Activated CD8-positive, alpha-beta memory T cell treated with anti-CD3 and anti-CD28 coated beads, Interleukin-2, amount 50 U/mL, for 48 hours (primary cell): ENCODE measurements at regions not wholly inside any gene's neighbourhood (a gene's known extent, or its start where the extent isn't known, plus 50 kb on each side); places are given as distances from the start of the nearest gene placed in this dataset.

Experiments
- DNase-seq: peaks from one replicate; pipeline ENCODE4 v3.0.0-alpha.2; 2020

- no peak for DNase-seq
These were observed 286.6 kb downstream of the COG6 start for GRCh38 chr13:39941911-39942551.

GRCh38 chr13:39942552-39943273 lies 287.3 kb downstream of the COG6 start:
- peak; percentile 80 for DNase-seq

DNA sequence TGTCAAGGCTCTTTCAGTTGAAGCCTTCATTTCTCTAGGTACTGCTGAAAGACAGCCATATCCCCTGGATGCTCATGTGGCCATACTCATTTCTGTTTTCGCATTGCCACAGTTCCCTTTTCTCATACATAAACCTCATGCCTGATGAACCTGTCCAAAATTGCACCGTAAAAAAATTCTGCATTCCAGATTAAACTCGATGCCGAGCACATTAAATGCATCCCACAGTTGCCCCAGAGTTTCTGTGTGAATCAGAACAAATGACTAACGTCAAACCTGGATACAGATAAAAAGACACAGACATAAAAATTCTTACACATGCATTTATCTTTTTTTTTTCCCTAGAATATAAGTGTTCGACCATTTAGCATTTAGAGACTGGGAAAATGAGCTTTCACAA lies 288.2 kb downstream of the COG6 start:
- no peak for DNase-seq

- no peak for DNase-seq
These were observed 289.8 kb downstream of the COG6 start for GRCh38 chr13:39945226-39945625.

DNA sequence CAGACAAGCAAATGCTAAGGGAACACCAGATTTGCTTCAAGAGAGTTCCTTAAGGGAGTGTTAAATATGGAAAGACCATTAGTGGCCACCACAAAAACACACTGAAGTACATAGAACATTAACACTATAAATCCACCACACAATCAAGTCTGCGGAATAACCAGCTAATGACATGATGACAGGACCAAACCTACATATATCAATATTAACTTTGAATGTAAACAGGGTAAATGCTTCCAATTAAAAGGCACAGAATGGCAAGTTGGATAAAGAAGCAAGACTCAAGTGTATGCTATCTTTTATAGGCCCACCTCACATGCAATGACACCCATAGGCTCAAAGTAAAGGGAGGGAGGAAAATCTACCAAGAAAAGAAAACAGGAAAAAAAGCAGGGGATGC lies 291.3 kb downstream of the COG6 start:
- DNase-seq, result no peak

DNA sequence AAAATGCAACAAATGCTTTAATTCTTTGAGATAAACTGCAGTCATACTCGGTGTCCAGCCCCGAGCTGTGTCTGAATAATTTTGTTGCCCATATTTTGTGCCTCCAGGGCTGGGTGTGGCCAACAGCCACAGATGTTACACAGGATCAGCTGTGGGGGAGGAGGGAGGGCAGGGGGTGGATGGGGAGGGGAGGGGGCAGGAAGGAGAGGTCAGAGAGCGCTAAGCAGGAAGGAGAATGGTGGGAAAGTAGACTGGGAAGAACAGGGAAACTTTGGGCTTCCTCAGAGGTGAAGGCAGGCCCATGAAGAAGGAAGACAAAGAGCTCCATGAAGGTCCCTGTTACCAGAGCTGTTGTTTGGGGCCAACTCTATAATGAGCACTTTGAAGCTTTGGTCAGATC lies 295.8 kb downstream of the COG6 start:
- no peak for DNase-seq

DNA sequence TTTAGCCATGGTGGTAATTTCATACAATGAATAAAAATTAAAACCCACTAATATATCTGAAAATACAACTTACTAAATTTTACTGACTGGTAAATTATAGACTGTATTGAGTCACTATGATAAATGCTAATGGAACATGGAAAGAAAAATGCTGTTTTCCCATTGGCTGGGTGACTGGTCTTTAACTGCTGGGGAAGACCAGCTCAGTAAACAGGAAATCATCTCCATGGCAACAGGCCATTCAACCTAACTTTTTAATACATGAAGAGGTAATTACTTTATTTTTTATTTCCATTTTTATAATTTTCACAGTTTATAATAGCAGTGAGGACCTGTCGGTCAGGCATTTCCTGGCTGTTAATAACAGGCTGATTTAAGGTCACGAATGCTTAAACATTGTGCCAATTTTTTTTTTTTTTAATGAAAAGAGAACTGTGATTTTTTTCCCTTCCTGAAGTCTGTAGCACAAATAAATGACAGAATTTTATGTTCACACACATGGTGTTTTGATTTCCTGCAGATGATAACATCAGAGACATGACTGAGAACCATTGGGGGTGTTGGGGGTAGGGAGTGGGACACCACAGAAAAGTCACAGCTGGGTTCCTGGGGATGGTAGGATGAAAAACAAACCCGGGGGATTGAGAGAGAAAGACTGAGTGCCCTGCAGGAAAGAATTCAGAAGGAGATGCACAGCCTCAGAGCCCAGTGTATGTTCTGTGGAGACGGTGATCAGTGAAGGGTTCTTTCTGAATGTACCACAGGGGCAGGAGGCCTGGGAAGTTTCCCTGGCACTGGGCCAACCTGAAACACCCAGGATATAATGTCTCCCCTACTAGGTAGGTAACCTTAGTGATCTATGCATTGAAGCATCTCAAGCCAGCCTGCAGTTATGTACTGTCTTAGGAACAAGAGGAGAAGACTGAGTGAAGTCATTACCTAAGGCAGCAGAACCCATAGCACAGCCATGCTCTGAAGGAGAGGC lies 297.1 kb downstream of the COG6 start:
- DNase-seq, result no peak

- no peak for DNase-seq
These were observed 299.0 kb downstream of the COG6 start for GRCh38 chr13:39954476-39954875.

- DNase-seq, result no peak
These were observed 300.1 kb downstream of the COG6 start for GRCh38 chr13:39955560-39955959.

DNA sequence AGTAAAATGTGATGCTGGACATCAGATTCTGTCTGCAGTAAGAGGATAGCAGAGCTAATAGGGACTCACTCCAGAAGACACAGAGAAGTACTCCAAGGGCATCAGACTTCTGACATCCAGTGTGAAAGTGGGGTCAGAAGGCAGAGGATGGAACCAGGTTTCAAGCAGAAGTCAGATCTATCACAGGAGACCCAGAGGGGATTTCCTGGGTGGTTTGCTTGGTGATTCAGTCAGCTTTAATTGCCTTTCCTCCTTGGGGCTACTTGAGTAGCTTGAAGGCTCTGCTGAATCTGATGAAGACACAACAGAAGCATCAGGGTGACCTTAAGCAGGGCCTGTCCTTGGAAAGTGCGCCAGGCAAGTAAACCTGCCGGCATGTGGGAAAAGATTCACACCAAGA lies 300.6 kb downstream of the COG6 start:
- DNase-seq, result no peak

- no peak for DNase-seq
These were observed 302.6 kb downstream of the COG6 start for GRCh38 chr13:39957868-39958677.

DNA sequence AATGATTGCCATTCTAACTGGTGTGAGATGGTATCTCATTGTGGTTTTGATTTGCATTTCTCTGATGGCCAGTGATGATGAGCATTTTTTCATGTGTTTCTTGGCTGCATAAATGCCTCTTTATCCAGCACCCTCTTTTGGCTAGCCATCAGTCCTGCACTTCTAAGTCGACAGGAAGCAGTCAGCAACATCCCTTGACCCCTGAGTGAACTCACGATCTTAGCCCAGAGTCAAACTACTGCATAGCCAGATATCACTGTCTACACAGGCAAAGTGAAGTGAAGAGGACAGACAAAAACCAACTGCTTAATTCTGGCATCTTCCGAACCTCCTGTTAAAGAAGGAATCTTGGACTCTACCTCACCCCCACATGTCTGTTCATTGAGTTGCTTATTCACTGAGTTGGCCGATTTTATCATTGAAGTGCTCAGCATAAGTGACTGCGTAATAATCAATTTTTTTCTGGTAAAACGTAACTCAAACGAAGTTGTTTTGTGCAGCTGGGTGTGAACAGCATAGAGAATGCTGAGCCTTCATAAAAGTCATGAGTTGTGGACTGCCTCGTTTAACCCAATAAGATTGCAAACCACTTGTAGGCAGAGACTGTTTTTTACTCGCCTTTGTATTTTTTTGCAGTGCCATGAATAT lies 304.2 kb downstream of the COG6 start:
- DNase-seq, result no peak

- DNase-seq, result no peak
These were observed 304.7 kb downstream of the COG6 start for GRCh38 chr13:39960191-39960590.

- DNase-seq, result no peak
These were observed 305.6 kb downstream of the COG6 start for GRCh38 chr13:39961036-39961435.

DNA sequence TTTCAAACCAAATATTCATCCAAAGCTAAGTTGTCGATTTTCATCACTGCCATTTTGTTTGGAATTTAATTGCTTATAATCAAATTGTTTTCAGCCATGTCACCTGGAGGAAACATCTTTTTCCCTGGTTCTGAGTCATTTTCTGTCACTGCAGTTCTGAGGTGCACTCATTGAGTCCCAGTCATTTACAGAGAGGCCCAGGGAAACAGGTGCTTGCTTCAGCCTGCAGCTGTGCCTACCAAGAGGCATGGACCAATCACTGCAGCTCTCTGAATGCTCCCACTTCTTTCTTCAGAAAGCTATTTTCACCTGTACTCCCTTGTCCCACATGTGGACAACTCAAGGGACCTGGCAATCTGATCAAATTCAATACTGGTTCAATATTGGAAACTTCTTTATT lies 308.1 kb downstream of the COG6 start:
- DNase-seq, result no peak

- DNase-seq, result no peak
These were observed 309.8 kb downstream of the COG6 start for GRCh38 chr13:39965309-39965708.

GRCh38 chr13:39967199-39967959 lies 311.9 kb downstream of the COG6 start:
- DNase-seq, result no peak

DNA sequence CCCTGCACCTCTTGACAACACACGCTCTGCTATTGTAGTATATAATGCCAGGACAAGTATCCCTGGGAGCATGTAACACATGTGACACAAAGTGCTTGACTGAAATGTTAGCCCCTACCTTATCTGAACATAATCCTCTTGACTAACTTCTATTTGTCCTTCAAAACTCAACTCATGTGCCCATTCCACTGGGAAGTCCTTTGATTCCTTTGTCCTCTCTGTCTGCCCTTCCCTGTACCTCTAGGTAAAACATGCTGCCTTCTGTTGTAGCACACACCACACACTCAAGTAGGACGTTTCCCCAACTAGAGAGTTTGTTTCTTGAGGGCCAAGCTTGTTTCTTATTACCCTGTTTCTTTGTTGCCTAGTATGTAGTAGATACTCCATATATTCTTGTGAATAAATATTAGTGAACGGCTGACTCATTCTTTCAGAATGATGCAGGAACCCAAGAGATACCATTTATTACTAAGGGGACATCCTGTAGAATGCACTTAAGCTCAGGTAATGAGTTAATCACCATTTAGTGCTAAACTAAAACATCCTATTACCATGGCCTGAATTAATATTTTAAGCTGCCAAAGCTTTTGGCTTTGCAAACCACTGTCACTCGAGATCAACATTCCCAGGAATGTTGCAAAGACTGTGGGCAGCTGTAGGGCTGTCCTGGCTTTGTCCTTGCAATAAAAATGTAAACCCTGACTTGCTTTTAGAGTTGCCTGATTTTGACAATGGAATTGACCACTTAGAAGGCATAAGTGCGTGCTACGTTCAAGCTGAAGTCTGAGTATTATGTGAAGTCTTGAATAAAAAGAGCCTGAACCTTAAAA lies 313.4 kb downstream of the COG6 start:
- no peak for DNase-seq

GRCh38 chr13:39970177-39970846 lies 314.9 kb downstream of the COG6 start:
- DNase-seq, result no peak

DNA sequence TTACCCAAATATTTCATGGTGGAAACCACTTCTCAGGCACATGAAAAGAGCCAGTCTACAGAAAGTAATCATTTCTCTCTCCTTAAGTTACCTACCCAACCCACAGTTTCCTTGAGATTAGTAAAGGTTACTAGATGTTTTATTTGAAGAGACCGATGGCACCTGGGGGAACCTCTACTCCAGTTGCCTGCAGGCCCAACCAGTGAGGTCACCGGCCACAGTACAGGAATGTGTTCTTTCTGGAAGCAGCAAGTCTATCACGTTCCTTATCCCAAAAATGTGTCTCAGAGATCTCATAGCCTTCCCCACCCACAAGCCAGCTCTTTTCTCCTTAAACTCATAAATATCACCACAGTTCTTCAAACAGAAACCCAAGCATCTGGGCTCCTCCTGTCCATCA lies 316.1 kb downstream of the COG6 start:
- no peak for DNase-seq
